HG03432 (cell line): ENCODE measurements at regions not wholly inside any gene's neighbourhood (a gene's known extent, or its start where the extent isn't known, plus 50 kb on each side); places are given as distances from the start of the nearest gene placed in this dataset.

Experiments
- ATAC-seq: cut with Tn5 transposase; IDR thresholded peaks from one replicate; pipeline ENCODE4 v1.9.1; 2021; ENCODE audit warnings: mild to moderate bottlenecking, moderate library complexity; ENCODE audit not compliant: unreplicated experiment

- no peak for ATAC-seq
These were observed 50.8 kb upstream of the KLHL13 start for GRCh38 chrX:118167361-118167760.

- ATAC-seq: no peak
These were observed 54.7 kb upstream of the KLHL13 start for GRCh38 chrX:118171356-118171755.

GRCh38 chrX:118174516-118175098 lies 58.0 kb upstream of the KLHL13 start:
- no peak for ATAC-seq

- no peak for ATAC-seq
These were observed 61.1 kb upstream of the KLHL13 start for GRCh38 chrX:118177708-118178107.

- no peak for ATAC-seq
These were observed 61.8 kb upstream of the KLHL13 start for GRCh38 chrX:118178450-118178849.

GRCh38 chrX:118179161-118179560 lies 62.6 kb upstream of the KLHL13 start:
- no peak for ATAC-seq

GRCh38 chrX:118179718-118180117 lies 63.1 kb upstream of the KLHL13 start:
- no peak for ATAC-seq

GRCh38 chrX:118181030-118181429 lies 64.4 kb upstream of the KLHL13 start:
- ATAC-seq: no peak

- no peak for ATAC-seq
These were observed 65.4 kb upstream of the KLHL13 start for GRCh38 chrX:118182025-118182424.

- ATAC-seq: no peak
These were observed 66.1 kb upstream of the KLHL13 start for GRCh38 chrX:118182681-118183080.

- no peak for ATAC-seq
These were observed 67.0 kb upstream of the KLHL13 start for GRCh38 chrX:118183606-118184005.

- no peak for ATAC-seq
These were observed 70.5 kb upstream of the KLHL13 start for GRCh38 chrX:118187100-118187499.

GRCh38 chrX:118189000-118189399 lies 72.4 kb upstream of the KLHL13 start:
- ATAC-seq: peak; percentile 39

- ATAC-seq: no peak
These were observed 73.0 kb upstream of the KLHL13 start for GRCh38 chrX:118189628-118190027.

- ATAC-seq: no peak
These were observed 81.1 kb upstream of the KLHL13 start for GRCh38 chrX:118197730-118198129.

GRCh38 chrX:118198577-118198976 lies 82.0 kb upstream of the KLHL13 start:
- no peak for ATAC-seq

- ATAC-seq: no peak
These were observed 83.4 kb upstream of the KLHL13 start for GRCh38 chrX:118199997-118200396.

- no peak for ATAC-seq
These were observed 89.1 kb upstream of the KLHL13 start for GRCh38 chrX:118205421-118206395.

GRCh38 chrX:118207831-118208453 lies 91.3 kb upstream of the KLHL13 start:
- ATAC-seq: no peak

- ATAC-seq: no peak
These were observed 91.9 kb upstream of the KLHL13 start for GRCh38 chrX:118208481-118208880.

GRCh38 chrX:118211891-118212816 lies 95.5 kb upstream of the KLHL13 start:
- ATAC-seq: peak; percentile 62
